HG02610 (cell line): ENCODE measurements at regions not wholly inside any gene's neighbourhood (a gene's known extent, or its start where the extent isn't known, plus 50 kb on each side); places are given as distances from the start of the nearest gene placed in this dataset.

ENCODE experiments used
- ATAC-seq: cut with Tn5 transposase; IDR thresholded peaks from one replicate; pipeline ENCODE4 v1.9.1; 2021; ENCODE audit warnings: mild to moderate bottlenecking, moderate library complexity; ENCODE audit not compliant: unreplicated experiment

DNA sequence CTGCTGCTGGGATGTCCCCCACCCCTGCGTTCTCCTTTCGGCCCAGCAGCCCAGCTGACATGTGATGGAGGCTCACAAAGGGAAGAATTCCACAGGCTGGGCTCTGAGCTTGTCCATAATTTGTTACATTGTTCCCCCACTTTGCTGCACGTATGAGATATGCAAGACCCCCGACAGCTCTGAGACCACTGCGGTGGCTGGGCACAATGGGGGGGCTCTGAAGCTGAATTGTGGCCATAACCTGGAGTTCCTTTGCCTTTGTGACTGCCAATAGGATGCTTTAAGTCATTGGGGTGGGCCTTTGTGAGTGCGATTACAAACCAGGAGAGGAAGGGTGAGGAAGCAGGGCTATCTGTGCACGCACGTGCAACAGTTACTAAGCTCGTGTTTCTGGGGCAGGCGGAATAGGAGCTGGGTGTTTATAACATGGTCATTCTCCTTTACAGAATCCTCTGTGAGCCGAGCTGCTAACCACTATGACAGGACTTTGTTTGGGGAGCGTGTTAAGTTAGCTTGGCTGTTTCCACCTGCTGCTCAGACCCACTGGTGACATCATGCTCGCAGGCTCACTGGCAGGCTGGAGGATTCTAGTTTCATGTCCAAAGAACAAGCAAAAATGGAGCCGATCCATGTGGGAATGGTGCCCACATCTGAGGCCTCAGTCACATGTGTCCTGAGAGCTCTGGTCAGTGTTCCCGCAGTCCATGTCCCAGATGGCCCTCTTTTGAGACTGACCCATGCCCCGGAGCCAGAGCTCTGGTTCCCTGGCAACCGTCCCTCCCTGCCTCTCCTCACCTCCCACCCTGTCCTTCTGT, 208.3 kb upstream of the SALL1 start:
- no peak for ATAC-seq

DNA sequence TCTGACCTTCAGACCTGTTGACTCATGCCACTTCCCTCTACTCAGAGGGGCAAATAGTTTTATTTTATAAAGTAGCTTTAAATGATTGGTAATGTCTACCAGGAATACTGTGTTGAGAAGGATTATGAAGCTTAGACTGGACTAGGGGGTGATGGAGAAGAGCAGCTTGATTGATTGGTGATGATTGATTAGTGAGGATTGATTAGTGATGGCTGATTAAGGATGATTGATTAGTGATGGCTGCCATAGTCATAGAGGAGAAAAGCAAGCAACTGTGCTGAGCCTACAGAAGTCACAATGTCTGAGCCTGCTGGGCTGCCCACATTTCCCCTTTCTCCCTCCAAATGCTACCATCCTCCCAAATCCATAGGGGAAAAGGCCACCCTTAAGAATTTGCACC, 206.8 kb upstream of the SALL1 start:
- no peak for ATAC-seq

DNA sequence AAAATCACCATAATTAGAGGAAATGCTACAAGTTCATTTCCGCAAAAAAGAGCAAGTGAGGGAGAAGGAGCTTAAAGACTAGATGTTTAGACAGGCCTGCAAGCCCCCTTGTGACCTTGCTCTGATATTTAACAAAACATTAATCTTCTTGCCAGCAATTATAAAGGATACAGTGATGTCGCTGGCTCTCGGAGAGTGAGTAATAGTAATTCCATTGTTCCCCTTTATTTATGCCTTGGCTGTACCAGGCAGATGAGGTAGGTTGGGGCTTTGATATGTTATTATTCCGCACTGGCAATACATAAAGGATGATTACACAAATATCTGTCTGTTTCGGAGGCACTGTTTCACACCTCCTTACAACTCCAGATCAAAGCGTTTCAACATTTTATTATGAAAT, 204.8 kb upstream of the SALL1 start:
- no peak for ATAC-seq

GRCh38 chr16:51355195-51355594, 204.1 kb upstream of the SALL1 start:
- ATAC-seq: no peak

DNA sequence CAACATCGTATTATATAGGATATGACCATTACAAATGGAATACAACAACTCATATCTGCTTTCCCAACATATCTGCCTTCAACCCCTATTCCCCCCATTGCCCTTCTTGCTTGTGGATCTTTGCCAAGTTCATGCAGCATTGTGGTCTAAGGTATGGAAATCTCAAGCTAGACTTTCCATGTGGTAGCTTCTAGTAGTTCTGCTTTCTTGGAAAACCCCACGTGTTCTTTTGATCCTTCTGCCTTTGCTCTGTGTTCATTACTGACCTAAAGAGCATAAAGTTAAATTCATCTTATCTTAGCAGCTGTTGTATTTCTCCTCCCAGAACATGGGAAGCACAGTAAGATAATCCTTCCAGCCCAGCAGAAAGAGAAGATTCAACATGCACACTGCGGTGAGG, 202.0 kb upstream of the SALL1 start:
- no peak for ATAC-seq

DNA sequence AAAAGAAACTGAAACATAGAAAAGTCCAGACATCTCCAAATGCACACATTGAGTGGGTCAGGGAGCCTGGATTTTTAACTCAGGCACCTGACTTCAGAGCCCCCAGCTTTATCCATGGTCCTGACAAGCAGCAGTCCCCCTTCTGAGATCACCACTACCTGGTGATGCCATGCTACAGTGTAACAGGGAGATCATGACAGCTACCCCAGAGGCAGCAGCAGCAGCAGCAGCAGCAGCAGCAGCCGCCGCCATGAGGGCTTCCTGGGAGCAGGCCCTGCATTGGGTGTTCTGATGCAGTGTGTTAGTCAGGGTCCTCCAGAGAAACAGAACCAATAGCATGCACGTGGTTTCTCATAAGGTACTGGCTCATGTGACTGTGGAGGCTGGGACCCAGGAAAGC, 198.6 kb upstream of the SALL1 start:
- ATAC-seq: no peak

GRCh38 chr16:51343411-51343810, 192.3 kb upstream of the SALL1 start:
- no peak for ATAC-seq

GRCh38 chr16:51341204-51341603, 190.1 kb upstream of the SALL1 start:
- ATAC-seq: no peak

DNA sequence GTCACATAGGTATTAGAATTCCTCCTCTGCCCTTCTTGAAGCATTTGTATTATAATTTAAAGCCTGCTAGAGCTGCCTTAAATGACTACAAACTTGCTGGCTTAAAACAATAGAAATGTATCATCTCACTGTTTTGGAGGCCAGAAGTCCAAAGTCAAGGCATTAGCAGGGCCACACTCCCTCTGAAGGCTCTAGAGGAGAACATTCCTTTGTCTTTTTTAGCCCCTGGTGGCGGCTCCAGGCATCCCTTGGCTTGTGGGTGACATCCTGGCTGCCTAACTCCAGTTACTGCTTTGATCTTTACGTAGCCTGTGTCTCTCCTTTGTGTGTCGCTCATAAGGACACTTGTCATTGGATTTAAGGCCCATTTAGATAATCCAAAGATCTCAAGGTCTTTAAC, 186.6 kb upstream of the SALL1 start:
- no peak for ATAC-seq

DNA sequence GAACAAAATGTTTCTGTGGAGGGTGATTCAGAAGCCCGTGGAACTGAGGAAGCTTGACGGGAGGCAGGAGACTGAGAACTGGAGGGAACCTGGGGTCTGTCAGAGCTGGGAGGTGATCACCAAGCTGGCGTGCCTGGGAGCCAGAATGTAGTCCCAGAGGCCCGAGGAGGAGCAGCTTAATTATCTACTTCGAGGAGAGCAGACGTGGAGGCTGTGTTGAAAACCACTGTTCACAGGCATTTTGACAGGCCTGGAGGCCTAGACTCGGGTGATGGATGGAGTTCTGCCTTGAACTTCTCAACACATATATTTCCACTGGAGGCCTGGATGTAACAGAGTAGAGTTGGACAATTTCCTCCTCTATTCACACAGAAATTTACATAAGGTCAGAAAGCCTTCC, 177.7 kb upstream of the SALL1 start:
- no peak for ATAC-seq

- no peak for ATAC-seq
Measured at GRCh38 chr16:51327001-51327400, 175.9 kb upstream of the SALL1 start.

- no peak for ATAC-seq
Measured at GRCh38 chr16:51326131-51326856, 175.2 kb upstream of the SALL1 start.

GRCh38 chr16:51321251-51321650, 170.2 kb upstream of the SALL1 start:
- no peak for ATAC-seq

DNA sequence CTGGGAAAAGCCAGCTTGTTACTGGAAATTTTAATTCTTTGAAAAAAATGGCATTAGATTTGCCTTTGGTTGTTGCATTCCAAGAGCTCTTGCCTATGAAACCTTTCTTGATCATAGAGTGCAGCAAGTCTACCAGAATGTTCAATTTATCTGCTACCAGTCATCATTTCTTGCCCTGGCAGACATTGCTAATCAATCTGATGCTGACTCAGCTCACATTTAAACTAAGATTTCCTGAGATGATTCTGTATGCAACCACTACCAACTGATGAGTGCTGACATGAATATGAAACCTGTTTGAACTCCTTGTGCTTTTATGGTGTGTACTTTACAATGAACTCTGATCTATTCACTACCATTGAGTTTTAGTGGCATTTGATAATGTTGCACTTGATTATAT, 166.5 kb upstream of the SALL1 start:
- ATAC-seq: no peak

GRCh38 chr16:51313198-51313597, 162.1 kb upstream of the SALL1 start:
- ATAC-seq: no peak

- ATAC-seq: no peak
Measured at GRCh38 chr16:51312363-51313150, 161.5 kb upstream of the SALL1 start.

- no peak for ATAC-seq
Measured at GRCh38 chr16:51310159-51310558, 159.1 kb upstream of the SALL1 start.

DNA sequence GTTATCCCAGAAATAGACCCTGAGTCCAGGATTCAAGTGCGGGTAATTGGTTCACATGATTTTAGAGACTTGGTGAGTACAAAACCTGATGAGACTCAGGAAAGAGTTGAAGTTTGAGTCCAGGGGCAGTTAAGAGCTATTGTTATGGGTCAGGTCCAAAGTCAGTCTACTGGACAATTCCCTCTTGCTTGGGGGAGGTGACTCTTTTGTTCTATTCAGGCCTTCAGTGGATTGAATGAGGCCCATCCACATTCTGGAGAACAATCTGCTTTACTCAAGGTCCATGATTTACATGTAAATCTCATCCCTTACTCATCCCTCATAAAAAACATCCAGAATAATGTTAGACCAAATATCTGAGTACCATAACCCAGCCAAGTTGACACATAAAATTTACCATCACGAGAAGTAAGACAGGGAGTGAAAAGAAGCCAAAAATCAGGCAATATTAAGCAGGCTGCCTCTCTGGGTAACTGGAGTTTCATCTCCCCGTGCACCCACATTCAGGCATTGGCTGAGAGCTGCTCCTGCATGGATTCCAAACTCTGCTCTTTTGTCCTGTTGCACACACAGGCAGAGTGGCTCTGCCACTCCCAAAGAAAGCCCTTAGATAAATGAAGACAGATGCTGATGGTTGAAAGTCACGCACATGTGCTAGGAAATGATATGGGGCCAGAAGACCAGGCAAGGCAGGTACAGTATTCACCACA, 156.0 kb upstream of the SALL1 start:
- ATAC-seq: no peak

DNA sequence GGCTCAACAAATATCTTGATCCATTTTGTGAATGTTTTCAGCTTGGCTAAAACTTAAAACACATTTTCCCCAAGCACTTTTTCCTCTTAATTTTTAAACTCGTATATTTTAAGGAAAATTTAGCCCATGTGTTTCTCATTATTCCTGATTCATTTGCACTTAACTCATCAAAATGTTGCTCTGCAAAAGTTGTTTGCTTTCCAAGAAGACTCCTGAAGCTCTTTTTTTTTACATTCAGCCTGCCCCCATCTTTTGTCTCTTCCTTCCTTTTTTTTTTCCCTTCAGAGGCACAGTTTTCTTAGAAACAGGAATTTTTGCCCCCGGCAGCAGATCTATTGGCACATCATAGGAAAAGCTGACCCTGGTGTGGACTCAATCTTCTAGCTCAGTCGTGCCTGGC, 155.0 kb upstream of the SALL1 start:
- no peak for ATAC-seq

DNA sequence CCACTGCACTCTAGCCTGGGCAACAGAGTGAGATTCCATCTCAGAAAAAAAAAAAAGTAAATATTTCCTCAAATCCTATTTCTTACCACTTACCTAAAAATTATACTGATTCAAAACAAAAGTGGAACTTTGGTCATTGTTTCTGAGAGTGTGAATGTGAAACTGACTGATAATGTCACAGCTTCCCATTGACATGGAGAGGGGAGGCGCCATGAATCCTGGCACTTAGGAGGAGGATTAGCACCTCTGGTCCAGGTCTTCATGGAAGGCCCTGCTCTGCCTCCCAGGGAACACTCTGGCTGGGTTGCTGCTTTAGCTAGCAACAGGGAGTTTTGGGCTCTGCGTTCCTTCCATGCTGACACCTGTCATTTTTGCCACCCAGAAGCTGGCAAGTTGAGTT, 154.3 kb upstream of the SALL1 start:
- ATAC-seq: no peak

- ATAC-seq: no peak
Measured at GRCh38 chr16:51302042-51302441, 151.0 kb upstream of the SALL1 start.
